B cell (primary cell): ENCODE measurements at regions not wholly inside any gene's neighbourhood (a gene's known extent, or its start where the extent isn't known, plus 50 kb on each side); places are given as distances from the start of the nearest gene placed in this dataset.

Source experiments
- ATAC-seq: fragments of 200-7000 bp; cut with Tn5 transposase; one replicate; pipeline ENCODE4 v1.10.0; 2021; ENCODE audit warnings: low read depth, mild to moderate bottlenecking, moderate number of reproducible peaks, moderate library complexity
- CTCF ChIA-PET: fragments of 350-600 bp; sonication (Branson Sonifier 250); formaldehyde crosslinking; loops from one replicate; lab custom pipeline; 2021; ENCODE audit warnings: antibody characterized with exemption, inconsistent platforms; lab: Charles Lee
- POLR2A ChIA-PET: fragments of 350-600 bp; sonication (Branson Sonifier 250); formaldehyde crosslinking; loops from one replicate; lab custom pipeline; 2021; ENCODE audit warnings: antibody characterized with exemption; lab: Charles Lee
- DNase-seq: peaks from one replicate; pipeline ENCODE4 v3.0.0; 2013
- H2AFZ ChIP-seq: 2 replicates; pipeline ENCODE4 v1.6.1; 2012; ENCODE audit warnings: mild to moderate bottlenecking, low read depth, low read length; ENCODE audit not compliant: insufficient read depth, poor library complexity, severe bottlenecking
- H3K27ac ChIP-seq, 2 donors: 1 replicate in 1 of 2; 2 replicates in 1 of 2; pipeline ENCODE4 v1.5.1; 2012 to 2013; ENCODE audit warnings: low read length in 2 of 2, mild to moderate bottlenecking in 2 of 2, moderate library complexity in 1 of 2
- H3K27me3 ChIP-seq, 4 experiments: fragments of 200-600 bp in 1 of 4; sonication (generic) in 1 of 4; replicated peaks in 1 of 4; 1 replicate in 2 of 4; 2 replicates in 2 of 4; pipeline versions ENCODE4 v1.6.1 to v1.7.0; 2013 to 2016; ENCODE audit warnings: low read length in 3 of 4, mild to moderate bottlenecking in 2 of 4, mixed read lengths in 1 of 4, moderate library complexity in 1 of 4; ENCODE audit not compliant: insufficient read depth in 4 of 4, control insufficient read depth in 3 of 4; ENCODE audit errors: control extremely low read depth in 1 of 4
- H3K36me3 ChIP-seq, 2 experiments: replicated peaks in 1 of 2; 1 replicate in 1 of 2; 2 replicates in 1 of 2; pipeline versions ENCODE4 v1.6.1 to v1.7.1; 2013; ENCODE audit warnings: low read length in 1 of 2; ENCODE audit not compliant: insufficient read depth in 2 of 2, control insufficient read depth in 1 of 2; ENCODE audit errors: control extremely low read depth in 1 of 2, extremely low read depth in 1 of 2
- H3K4me1 ChIP-seq, 2 donors: fragments of 200-600 bp in 1 of 2; sonication (generic) in 1 of 2; 1 replicate in 1 of 2; 2 replicates in 1 of 2; pipeline versions ENCODE4 v1.5.1 to v1.6.1; 2013 to 2017; ENCODE audit warnings: low read length in 2 of 2; ENCODE audit not compliant: control insufficient read depth in 2 of 2, insufficient read depth in 2 of 2
- H3K4me2 ChIP-seq: replicated peaks from 2 replicates; pipeline ENCODE3; 2012; ENCODE audit warnings: mild to moderate bottlenecking, low read depth, low read length; ENCODE audit not compliant: poor library complexity, severe bottlenecking
- H3K4me3 ChIP-seq, 5 experiments: fragments of 200-600 bp in 1 of 5; sonication (generic) in 1 of 5; 1 replicate in 3 of 5; 2 replicates in 2 of 5; pipeline versions ENCODE4 v1.5.1 to v1.7.0; 2011 to 2016; ENCODE audit warnings: low read length in 4 of 5, mild to moderate bottlenecking in 4 of 5, low read depth in 2 of 5, control low read depth in 1 of 5, moderate library complexity in 1 of 5; ENCODE audit not compliant: insufficient read depth in 1 of 5; ENCODE audit errors: control extremely low read depth in 1 of 5, extremely low read depth in 1 of 5
- H3K79me2 ChIP-seq: fragments of 200-600 bp; sonication (generic); one replicate; pipeline ENCODE4 v1.6.0; 2016; ENCODE audit warnings: low read length; ENCODE audit not compliant: control insufficient read depth, insufficient read depth
- H3K9ac ChIP-seq: fragments of 200-600 bp; sonication (generic); 2 replicates; pipeline ENCODE4 v1.6.1; 2017; ENCODE audit warnings: mild to moderate bottlenecking, low read length, moderate library complexity
- H3K9me3 ChIP-seq, 3 donors: one replicate each; pipeline versions ENCODE4 v1.6.1 to v1.7.1; 2013; ENCODE audit warnings: low read length in 2 of 3; ENCODE audit not compliant: control insufficient read depth in 2 of 3, insufficient read depth in 1 of 3; ENCODE audit errors: control extremely low read depth in 1 of 3
- H4K20me1 ChIP-seq: 2 replicates; pipeline ENCODE4 v1.6.0; 2012; ENCODE audit warnings: mild to moderate bottlenecking, low read length; ENCODE audit not compliant: insufficient read depth, control insufficient read depth, poor library complexity, severe bottlenecking
- H3K27ac Mint-ChIP-seq: one replicate; pipeline ENCODE4 v1.8.0; 2021; ENCODE audit warnings: mixed read lengths
- H3K27me3 Mint-ChIP-seq: one replicate; pipeline ENCODE4 v1.8.0; 2021; ENCODE audit warnings: mixed read lengths
- H3K4me1 Mint-ChIP-seq: one replicate; pipeline ENCODE4 v1.8.0; 2021; ENCODE audit warnings: mixed read lengths
- H3K4me3 Mint-ChIP-seq: one replicate; pipeline ENCODE4 v1.8.0; 2021; ENCODE audit warnings: mixed read lengths
- H3K9me3 Mint-ChIP-seq: one replicate; pipeline ENCODE4 v1.8.0; 2022; ENCODE audit warnings: mixed read lengths; ENCODE audit not compliant: insufficient read depth
- EZH2 ChIP-seq: IDR thresholded peaks from 2 replicates; pipeline ENCODE4 v1.6.1; 2012; ENCODE audit warnings: borderline replicate concordance, low read depth, mild to moderate bottlenecking, moderate library complexity, low read length; ENCODE audit not compliant: insufficient read depth, poor library complexity, severe bottlenecking
- WGBS: methylation state at CpG from one replicate; pipeline ENCODE4 v1.1.5; 2013; ENCODE audit warnings: missing lambda C conversion rate; ENCODE audit not compliant: insufficient coverage; 5-methylcytosine and 5-hydroxymethylcytosine counted together
- intact Hi-C: fragments of 100-400 bp; cut with micrococcal nuclease; formaldehyde crosslinking; loops from one replicate; pipeline ENCODE4 v1.10.0; 2022
- TF ChIP-seq, protein P1 (sequence below): fragments of 200-600 bp; IDR thresholded peaks from one replicate; pipeline ENCODE4 v1.8.0; 2022; ENCODE audit warnings: antibody characterized with exemption, mild to moderate bottlenecking

DNA sequence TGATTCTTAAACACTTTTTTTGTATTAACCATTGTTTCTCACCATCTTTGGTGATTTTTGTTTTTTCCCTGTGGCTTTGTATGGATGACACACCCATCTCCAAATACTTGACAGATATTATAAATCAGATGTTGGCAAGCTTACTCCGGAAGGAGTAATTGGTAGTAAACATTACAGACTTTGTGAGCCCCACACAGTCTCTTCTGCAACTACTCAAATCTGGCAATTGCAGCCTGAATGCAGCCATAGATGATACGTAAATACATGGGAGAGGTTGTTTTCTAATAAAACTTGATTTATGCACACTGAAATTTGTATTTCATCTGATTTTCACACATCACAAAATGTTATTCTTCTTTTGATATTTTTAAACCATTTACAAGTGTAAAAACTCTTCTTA lies 331.5 kb downstream of the ARPP21 start:
- Histone ChIP-seq H2AFZ (no peak overlapping the region), H3K4me2 (no peak overlapping the region), H3K9me3 (no peaks in the 10 kb centered on the region), H3K4me3 (no peak overlapping the region), H3K36me3 (no peaks in the 10 kb centered on the region), H3K27ac (no peak overlapping the region), H3K27me3 (no peaks in the 10 kb centered on the region), H3K4me1 (peaks cover 0 to 9% of the 10 kb centered on the region in 2 donors), H4K20me1 (no peaks in the 10 kb centered on the region), H3K9ac (no peak overlapping the region), H3K79me2 (no peaks in the 10 kb centered on the region)
- no peak for TF ChIP-seq EZH2
- TF ChIP-seq, protein P1, sequence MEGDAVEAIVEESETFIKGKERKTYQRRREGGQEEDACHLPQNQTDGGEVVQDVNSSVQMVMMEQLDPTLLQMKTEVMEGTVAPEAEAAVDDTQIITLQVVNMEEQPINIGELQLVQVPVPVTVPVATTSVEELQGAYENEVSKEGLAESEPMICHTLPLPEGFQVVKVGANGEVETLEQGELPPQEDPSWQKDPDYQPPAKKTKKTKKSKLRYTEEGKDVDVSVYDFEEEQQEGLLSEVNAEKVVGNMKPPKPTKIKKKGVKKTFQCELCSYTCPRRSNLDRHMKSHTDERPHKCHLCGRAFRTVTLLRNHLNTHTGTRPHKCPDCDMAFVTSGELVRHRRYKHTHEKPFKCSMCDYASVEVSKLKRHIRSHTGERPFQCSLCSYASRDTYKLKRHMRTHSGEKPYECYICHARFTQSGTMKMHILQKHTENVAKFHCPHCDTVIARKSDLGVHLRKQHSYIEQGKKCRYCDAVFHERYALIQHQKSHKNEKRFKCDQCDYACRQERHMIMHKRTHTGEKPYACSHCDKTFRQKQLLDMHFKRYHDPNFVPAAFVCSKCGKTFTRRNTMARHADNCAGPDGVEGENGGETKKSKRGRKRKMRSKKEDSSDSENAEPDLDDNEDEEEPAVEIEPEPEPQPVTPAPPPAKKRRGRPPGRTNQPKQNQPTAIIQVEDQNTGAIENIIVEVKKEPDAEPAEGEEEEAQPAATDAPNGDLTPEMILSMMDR = no peak
- H3K27ac Mint-ChIP-seq = no peak overlapping the region
- H3K27me3 Mint-ChIP-seq = no peaks in the 10 kb centered on the region
- no peak for DNase-seq
- WGBS = no CpG with 5 or more reads among the region's 2 CpGs
- H3K9me3 Mint-ChIP-seq = no peaks in the 10 kb centered on the region
- ChIA-PET CTCF (no interaction called here), POLR2A (no interaction called here)
- H3K4me3 Mint-ChIP-seq = no peak overlapping the region
- intact Hi-C loops = no loop called here
- ATAC-seq = no peak
- H3K4me1 Mint-ChIP-seq = peaks cover 5% of the 10 kb centered on the region

DNA sequence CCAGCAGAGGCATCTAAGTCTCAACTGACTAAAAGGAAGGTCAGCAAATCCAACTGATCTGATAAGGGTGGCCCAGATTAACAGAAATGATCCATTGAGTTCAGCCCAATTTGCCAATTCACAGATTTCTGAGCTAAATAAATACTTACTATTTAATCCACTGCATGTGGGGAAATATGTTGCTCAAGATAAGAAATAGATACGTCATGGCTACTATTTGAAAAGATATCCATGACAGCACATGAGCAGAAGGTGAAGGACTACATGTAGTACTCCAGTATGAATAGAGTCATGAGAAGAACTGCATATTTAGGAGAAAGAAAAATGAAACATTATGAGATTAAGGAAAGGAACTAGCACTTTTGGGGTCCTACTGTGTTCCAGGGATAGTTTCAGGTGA lies 332.4 kb downstream of the ARPP21 start:
- Mint-ChIP-seq H3K4me1 (peaks cover 3% of the 10 kb centered on the region), H3K27me3 (no peaks in the 10 kb centered on the region), H3K27ac (no peak overlapping the region), H3K4me3 (no peak overlapping the region), H3K9me3 (no peaks in the 10 kb centered on the region)
- Histone ChIP-seq H3K4me3 (no peak overlapping the region), H3K9me3 (no peaks in the 10 kb centered on the region), H2AFZ (no peak overlapping the region), H3K4me1 (peaks cover 0 to 4% of the 10 kb centered on the region in 2 donors), H3K27ac (no peak overlapping the region), H4K20me1 (no peaks in the 10 kb centered on the region), H3K4me2 (no peak overlapping the region), H3K9ac (no peak overlapping the region), H3K36me3 (no peaks in the 10 kb centered on the region), H3K27me3 (no peaks in the 10 kb centered on the region), H3K79me2 (no peaks in the 10 kb centered on the region)
- ChIA-PET CTCF (no interaction called here), POLR2A (no interaction called here)
- ATAC-seq = no peak
- TF ChIP-seq, protein P1 = no peak
- TF ChIP-seq EZH2 = no peak
- no peak for DNase-seq
- no CpG with 5 or more reads among the region's 1 CpG for WGBS
- intact Hi-C loops = no loop called here
